Mesenchymal stem cell (in vitro differentiated cells and primary cell): ENCODE measurements at regions not wholly inside any gene's neighbourhood (a gene's known extent, or its start where the extent isn't known, plus 50 kb on each side); places are given as distances from the start of the nearest gene placed in this dataset.

Experiments
- DNase-seq: peaks from one replicate; pipeline ENCODE4 v3.0.0-alpha.2; 2013
- H2AFZ ChIP-seq: one replicate; pipeline ENCODE4 v1.6.1; 2013; ENCODE audit warnings: low read depth, mild to moderate bottlenecking, control low read depth, inconsistent platforms, low read length, moderate library complexity
- H2AK5ac ChIP-seq: 2 replicates; pipeline ENCODE4 v1.6.1; 2013; ENCODE audit warnings: low read length, moderate library complexity, mild to moderate bottlenecking, inconsistent platforms; ENCODE audit not compliant: severe bottlenecking
- H2BK120ac ChIP-seq: one replicate; pipeline ENCODE4 v1.6.1; 2013; ENCODE audit warnings: low read depth, mild to moderate bottlenecking, inconsistent platforms, low read length, moderate library complexity
- H2BK12ac ChIP-seq, 2 experiments: one replicate each; pipeline ENCODE4 v1.6.1; 2013; ENCODE audit warnings: inconsistent platforms in 2 of 2, low read length in 2 of 2, mild to moderate bottlenecking in 2 of 2, moderate library complexity in 2 of 2, control low read depth in 1 of 2
- H2BK15ac ChIP-seq: one replicate; pipeline ENCODE4 v1.6.1; 2013; ENCODE audit warnings: mild to moderate bottlenecking, low read depth, inconsistent platforms; ENCODE audit not compliant: poor library complexity, severe bottlenecking
- H2BK5ac ChIP-seq: 2 replicates; pipeline ENCODE4 v1.6.1; 2013; ENCODE audit warnings: low read depth, mild to moderate bottlenecking, low read length, control low read depth, inconsistent platforms; ENCODE audit not compliant: poor library complexity, severe bottlenecking
- H3K14ac ChIP-seq, 2 experiments: one replicate each; pipeline ENCODE4 v1.6.1; 2013; ENCODE audit warnings: inconsistent platforms in 2 of 2, low read length in 2 of 2, control low read depth in 1 of 2, mild to moderate bottlenecking in 1 of 2, moderate library complexity in 1 of 2
- H3K18ac ChIP-seq, 2 experiments: one replicate each; pipeline ENCODE4 v1.6.1; 2013; ENCODE audit warnings: inconsistent platforms in 2 of 2, low read length in 2 of 2, control low read depth in 1 of 2, low read depth in 1 of 2, mild to moderate bottlenecking in 1 of 2
- H3K23ac ChIP-seq, 2 experiments: one replicate each; pipeline ENCODE4 v1.6.1; 2013; ENCODE audit warnings: inconsistent platforms in 2 of 2, low read length in 2 of 2, mild to moderate bottlenecking in 2 of 2, moderate library complexity in 2 of 2, control low read depth in 1 of 2
- H3K27ac ChIP-seq: 2 replicates; pipeline ENCODE4 v1.5.1; 2013; ENCODE audit warnings: mild to moderate bottlenecking, moderate library complexity, low read length, control low read depth, inconsistent platforms; ENCODE audit not compliant: poor library complexity, severe bottlenecking
- H3K27me3 ChIP-seq, 2 experiments: 2 replicates each; pipeline versions ENCODE4 v1.6.1 to v1.7.0; 2013; ENCODE audit warnings: low read length in 2 of 2, mild to moderate bottlenecking in 2 of 2, moderate library complexity in 2 of 2, control low read depth in 1 of 2, inconsistent platforms in 1 of 2; ENCODE audit not compliant: control insufficient read depth in 1 of 2, insufficient read depth in 1 of 2
- H3K36me3 ChIP-seq, 2 experiments: 2 replicates each; pipeline versions ENCODE4 v1.6.1 to v1.7.0; 2013; ENCODE audit warnings: low read length in 2 of 2, control low read depth in 1 of 2, inconsistent platforms in 1 of 2, low read depth in 1 of 2, mild to moderate bottlenecking in 1 of 2; ENCODE audit not compliant: insufficient read depth in 2 of 2, control insufficient read depth in 1 of 2
- H3K4ac ChIP-seq, 2 experiments: one replicate each; pipeline ENCODE4 v1.6.1; 2013; ENCODE audit warnings: inconsistent platforms in 2 of 2, low read length in 2 of 2, mild to moderate bottlenecking in 2 of 2, moderate library complexity in 2 of 2, control low read depth in 1 of 2, low read depth in 1 of 2
- H3K4me1 ChIP-seq: 2 replicates; pipeline ENCODE4 v1.6.1; 2013; ENCODE audit warnings: low read depth, low read length, control low read depth; ENCODE audit not compliant: control insufficient read depth, insufficient read depth
- H3K4me2 ChIP-seq: 2 replicates; pipeline ENCODE4 v1.6.1; 2013; ENCODE audit warnings: low read length, mild to moderate bottlenecking, inconsistent platforms; ENCODE audit not compliant: poor library complexity, severe bottlenecking
- H3K4me3 ChIP-seq, 2 experiments: 2 replicates each; pipeline versions ENCODE4 v1.5.1 to v1.7.0; 2013; ENCODE audit warnings: low read length in 2 of 2, mild to moderate bottlenecking in 2 of 2, control low read depth in 1 of 2, low read depth in 1 of 2; ENCODE audit not compliant: insufficient read depth in 1 of 2
- H3K79me1 ChIP-seq: replicated peaks from 2 replicates; pipeline ENCODE4 v1.6.1; 2013; ENCODE audit warnings: mild to moderate bottlenecking, control low read depth, low read length, inconsistent platforms; ENCODE audit not compliant: poor library complexity, severe bottlenecking
- H3K9ac ChIP-seq: 2 replicates; pipeline ENCODE4 v1.7.0; 2013; ENCODE audit warnings: mild to moderate bottlenecking, low read length, moderate library complexity
- H3K9me3 ChIP-seq: 2 replicates; pipeline ENCODE4 v1.7.0; 2013; ENCODE audit warnings: mild to moderate bottlenecking, low read length; ENCODE audit not compliant: control insufficient read depth
- H4K8ac ChIP-seq: one replicate; pipeline ENCODE4 v1.6.1; 2013; ENCODE audit warnings: inconsistent platforms, mild to moderate bottlenecking, low read length, moderate library complexity
- H4K91ac ChIP-seq: one replicate; pipeline ENCODE4 v1.6.1; 2013; ENCODE audit warnings: mild to moderate bottlenecking, low read length, inconsistent platforms
- WGBS: methylation state at CpG from one replicate; pipeline ENCODE4 v1.1.7; 2013; ENCODE audit warnings: mixed read lengths; 5-methylcytosine and 5-hydroxymethylcytosine counted together

GRCh38 chr11:71330996-71331395, 78.6 kb upstream of the SHANK2 start:
- Histone ChIP-seq H3K4ac (no peak overlapping the region), H4K91ac (no peak overlapping the region), H4K8ac (no peak overlapping the region), H2BK15ac (no peak overlapping the region), H3K4me3 (no peak overlapping the region), H2BK120ac (no peak overlapping the region), H3K27ac (no peak overlapping the region), H3K79me1 (no peaks in the 10 kb centered on the region), H3K18ac (no peak overlapping the region), H2AFZ (no peak overlapping the region), H3K36me3 (no peaks in the 10 kb centered on the region), H3K4me1 (no peaks in the 10 kb centered on the region), H3K23ac (no peak overlapping the region), H3K27me3 (peaks cover 10 to 68% of the 10 kb centered on the region in 2 experiments), H3K9ac (no peak overlapping the region), H3K4me2 (no peak overlapping the region), H2AK5ac (no peak overlapping the region), H3K9me3 (peaks cover 8% of the 10 kb centered on the region), H2BK12ac (no peak overlapping the region), H3K14ac (no peak overlapping the region), H2BK5ac (no peak overlapping the region)
- 83% methylated on average over 3 of the region's 3 CpGs for WGBS
- DNase-seq, result no peak

DNA sequence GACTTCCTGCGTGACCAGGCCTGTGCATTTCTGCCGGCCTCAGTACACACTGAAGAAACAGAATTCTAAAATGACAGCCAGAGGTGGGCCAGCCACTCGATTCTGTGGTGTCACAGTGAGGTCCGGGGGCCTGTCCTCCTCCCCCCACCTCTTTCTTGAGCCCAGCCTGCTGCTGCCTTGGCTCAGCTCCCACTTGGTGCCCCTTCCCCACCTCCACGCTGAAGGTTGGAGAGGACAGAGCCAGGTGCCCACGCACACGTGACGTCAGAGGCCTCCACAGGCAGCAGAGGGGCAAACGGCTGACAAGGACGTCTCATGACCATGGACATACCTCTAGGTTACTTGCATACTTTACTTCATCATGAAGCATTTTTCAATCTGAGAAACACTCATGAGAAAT, 78.0 kb upstream of the SHANK2 start:
- Histone ChIP-seq H3K18ac (no peak overlapping the region), H3K14ac (no peak overlapping the region), H3K4me2 (no peak overlapping the region), H2AK5ac (no peak overlapping the region), H3K23ac (no peak overlapping the region), H3K36me3 (no peaks in the 10 kb centered on the region), H2BK12ac (no peak overlapping the region), H2AFZ (no peak overlapping the region), H3K27me3 (peaks cover 10 to 67% of the 10 kb centered on the region in 2 experiments), H3K9me3 (peaks cover 8% of the 10 kb centered on the region), H4K91ac (no peak overlapping the region), H3K9ac (no peak overlapping the region), H2BK5ac (no peak overlapping the region), H3K4me3 (no peak overlapping the region), H4K8ac (no peak overlapping the region), H2BK15ac (no peak overlapping the region), H3K79me1 (no peaks in the 10 kb centered on the region), H3K4ac (no peak overlapping the region), H2BK120ac (no peak overlapping the region), H3K4me1 (no peaks in the 10 kb centered on the region), H3K27ac (no peak overlapping the region)
- no peak for DNase-seq
- 79% methylated on average over 10 of the region's 10 CpGs for WGBS

- 76% methylated on average over 5 of the region's 5 CpGs for WGBS
- H2BK15ac ChIP-seq, result no peak overlapping the region
Observed at GRCh38 chr11:71329786-71330185, 77.4 kb upstream of the SHANK2 start.

GRCh38 chr11:71329165-71329510, 76.8 kb upstream of the SHANK2 start:
- Histone ChIP-seq H3K27me3 (peaks cover 3 to 65% of the 10 kb centered on the region in 2 experiments), H2BK15ac (no peak overlapping the region), H3K4me3 (no peak overlapping the region), H3K27ac (no peak overlapping the region), H2AFZ (no peak overlapping the region), H3K4me2 (no peak overlapping the region), H3K4me1 (no peaks in the 10 kb centered on the region), H3K18ac (no peak overlapping the region), H4K91ac (no peak overlapping the region), H3K4ac (no peak overlapping the region), H2BK120ac (no peak overlapping the region), H3K23ac (no peak overlapping the region), H2AK5ac (no peak overlapping the region), H2BK5ac (no peak overlapping the region), H3K79me1 (no peaks in the 10 kb centered on the region), H4K8ac (no peak overlapping the region), H3K9me3 (peaks cover 8% of the 10 kb centered on the region), H3K9ac (no peak overlapping the region), H3K14ac (no peak overlapping the region), H3K36me3 (no peaks in the 10 kb centered on the region), H2BK12ac (no peak overlapping the region)
- 84% methylated on average over 2 of the region's 3 CpGs for WGBS
- DNase-seq, result no peak

More at GRCh38 chr11:71329786-71330185, 77.4 kb upstream of the SHANK2 start:
- H2BK5ac ChIP-seq, result no peak overlapping the region
- H2AK5ac ChIP-seq, result no peak overlapping the region
- no peaks in the 10 kb centered on the region for H3K4me1 ChIP-seq
- H2AFZ ChIP-seq, result no peak overlapping the region
- DNase-seq, result no peak
- no peaks in the 10 kb centered on the region for H3K36me3 ChIP-seq
- H3K14ac ChIP-seq, result no peak overlapping the region
- H4K8ac ChIP-seq, result no peak overlapping the region
- no peaks in the 10 kb centered on the region for H3K79me1 ChIP-seq
- H3K4me2 ChIP-seq, result no peak overlapping the region
- no peak overlapping the region for H3K9ac ChIP-seq
- H3K4ac ChIP-seq, result no peak overlapping the region
- peaks cover 4 to 67% of the 10 kb centered on the region in 2 experiments for H3K27me3 ChIP-seq
- no peak overlapping the region for H3K27ac ChIP-seq
- no peak overlapping the region for H3K23ac ChIP-seq
- H2BK120ac ChIP-seq, result no peak overlapping the region
- H3K4me3 ChIP-seq, result no peak overlapping the region
- no peak overlapping the region for H2BK12ac ChIP-seq
- no peak overlapping the region for H4K91ac ChIP-seq
- H3K9me3 ChIP-seq, result peaks cover 8% of the 10 kb centered on the region
- no peak overlapping the region for H3K18ac ChIP-seq
